GM12892 (cell line): ENCODE measurements at regions not wholly inside any gene's neighbourhood (a gene's known extent, or its start where the extent isn't known, plus 50 kb on each side); places are given as distances from the start of the nearest gene placed in this dataset.

Experiments
- POLR2A ChIP-seq: IDR thresholded peaks from 2 replicates; pipeline ENCODE4 v1.6.1; 2011; ENCODE audit warnings: low read depth, low read length, control low read depth
- POLR2AphosphoS5 ChIP-seq: IDR thresholded peaks from 2 replicates; pipeline ENCODE4 v1.6.1; 2011; ENCODE audit warnings: low read depth, low read length, control low read depth
- TAF1 ChIP-seq: IDR thresholded peaks from 2 replicates; pipeline ENCODE4 v1.6.1; 2011; ENCODE audit warnings: low read depth, mild to moderate bottlenecking, control low read depth, low read length, borderline replicate concordance

DNA sequence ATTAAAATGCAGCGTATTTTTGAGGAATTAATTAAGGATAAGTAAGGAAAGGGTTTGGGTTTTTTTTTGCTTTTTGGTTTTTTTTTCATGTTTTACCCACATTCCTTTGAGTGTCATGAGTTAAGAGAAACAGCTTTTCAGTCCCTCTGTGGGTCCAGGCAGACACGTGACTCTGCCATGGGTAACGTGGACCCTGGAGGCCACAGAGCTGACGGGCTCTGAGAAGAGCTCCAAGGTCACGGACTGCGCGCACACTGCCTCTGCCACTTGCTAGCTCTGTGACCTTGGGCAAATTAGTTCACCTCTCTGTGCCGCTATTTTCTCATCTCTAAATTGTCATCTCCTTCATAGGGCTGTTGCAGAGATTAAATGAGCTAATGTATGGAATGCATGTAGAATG lies 588.2 kb upstream of the CDH11 start:
- TF ChIP-seq POLR2AphosphoS5 (no peak), POLR2A (no peak), TAF1 (no peak)
